PC-3 (cell line): ENCODE measurements at regions not wholly inside any gene's neighbourhood (a gene's known extent, or its start where the extent isn't known, plus 50 kb on each side); places are given as distances from the start of the nearest gene placed in this dataset.

Experiments
- CTCF ChIP-seq: fragments of 300-600 bp; sonication (generic); conservative IDR thresholded peaks from 2 replicates; pipeline ENCODE4 v1.5.1; 2017; ENCODE audit warnings: antibody characterized with exemption, low read depth, mild to moderate bottlenecking, low read length
- EZH2 ChIP-seq: fragments of 300-600 bp; sonication (generic); IDR thresholded peaks from one replicate; pipeline ENCODE4 v1.6.1; 2017; ENCODE audit warnings: antibody characterized with exemption, mild to moderate bottlenecking, low read length; ENCODE audit not compliant: unreplicated experiment
- EZH2phosphoT487 ChIP-seq: fragments of 300-600 bp; sonication (generic); IDR thresholded peaks from 2 replicates; pipeline ENCODE4 v1.6.1; 2018; ENCODE audit warnings: mild to moderate bottlenecking, antibody characterized with exemption, low read length, borderline replicate concordance

- TF ChIP-seq CTCF (no peak), EZH2 (no peak), EZH2phosphoT487 (no peak)
These were observed 275.3 kb downstream of the CCER1 start for GRCh38 chr12:90679674-90680073.
